SK-N-MC (cell line): ENCODE measurements at regions not wholly inside any gene's neighbourhood (a gene's known extent, or its start where the extent isn't known, plus 50 kb on each side); places are given as distances from the start of the nearest gene placed in this dataset.

Source experiments
- EZH2 ChIP-seq: fragments of 200-600 bp; sonication (generic); IDR thresholded peaks from one replicate; pipeline ENCODE4 v1.6.1; 2017; ENCODE audit warnings: antibody characterized with exemption
- POLR2AphosphoS5 ChIP-seq: IDR thresholded peaks from 2 replicates; pipeline ENCODE4 v1.6.1; 2012; ENCODE audit warnings: mild to moderate bottlenecking, low read depth, low read length, borderline replicate concordance

- TF ChIP-seq POLR2AphosphoS5, result no peak
- TF ChIP-seq EZH2, result no peak
These were observed 735.0 kb downstream of the TMEM182 start for GRCh38 chr2:103496850-103497249.
